ENCODE measurements at regions not wholly inside any gene's neighbourhood (a gene's known extent, or its start where the extent isn't known, plus 50 kb on each side); places are given as distances from the start of the nearest gene placed in this dataset.

GRCh38 chr3:64888840-64889392, 201.1 kb upstream of the ADAMTS9 start:
- H3K36me3 ChIP-seq (ENCODE audit: insufficient read depth) = no peaks in the 10 kb centered on the region
- peak overlapping the region; percentile 5; the same call in 1 of the 2 replicates for H2AFZ ChIP-seq
- Mint-ChIP-seq H3K36me3 (ENCODE audit: low read depth) (no peaks in the 10 kb centered on the region), H3K4me3 (no peak overlapping the region), H3K4me1 (peaks cover 9% of the 10 kb centered on the region), H3K9me3 (0 out of 3 replicates have a peak, but pooled peaks cover 2% of the 10 kb centered on the region), H3K27me3 (ENCODE audit: insufficient read depth, low read depth, poor library complexity) (no peaks in the 10 kb centered on the region), H3K27ac (no peak overlapping the region)
- H3K27me3 ChIP-seq (ENCODE audit: insufficient read depth) = no peaks in the 10 kb centered on the region
- no peaks in the 10 kb centered on the region for H3F3A ChIP-seq (replicated peaks; ENCODE audit: low read depth)
- H3K4me3 ChIP-seq = no peak overlapping the region
- no peak; the same call in 2 of the 3 replicates for ATAC-seq
- no peaks in the 10 kb centered on the region for H3K9me2 ChIP-seq (ENCODE audit: insufficient read depth)
- no peaks in the 10 kb centered on the region for H4K20me1 ChIP-seq (replicated peaks; ENCODE audit: insufficient read depth)
- H3K79me2 ChIP-seq (replicated peaks; ENCODE audit: insufficient read depth) = no peaks in the 10 kb centered on the region
- no peak overlapping the region for H3K4me2 ChIP-seq
- no peak for DNase-seq (ENCODE audit: low spot score)
- H3K27ac ChIP-seq (ENCODE audit: low read depth) = no peak overlapping the region
- no peak for TF ChIP-seq CREB1 (CRISPR knock-in tag; IDR thresholded peaks at IDR 0.05; ENCODE audit: low read depth)
- peaks cover 13% of the 10 kb centered on the region for H3K4me1 ChIP-seq (ENCODE audit: insufficient read depth)

GRCh38 chr3:64888165-64888564, 200.4 kb upstream of the ADAMTS9 start:
- H3K4me1 Mint-ChIP-seq = peaks cover 9% of the 10 kb centered on the region
- Histone ChIP-seq H3K4me3 (no peak overlapping the region), H3K9me2 (ENCODE audit: insufficient read depth) (no peaks in the 10 kb centered on the region), H2AFZ (no peak overlapping the region), H3K4me2 (no peak overlapping the region), H3K27ac (ENCODE audit: low read depth) (no peak overlapping the region), H3K27me3 (ENCODE audit: insufficient read depth) (no peaks in the 10 kb centered on the region), H3K79me2 (replicated peaks; ENCODE audit: insufficient read depth) (no peaks in the 10 kb centered on the region), H3K36me3 (ENCODE audit: insufficient read depth) (no peaks in the 10 kb centered on the region), H3K4me1 (ENCODE audit: insufficient read depth) (peaks cover 13% of the 10 kb centered on the region), H4K20me1 (replicated peaks; ENCODE audit: insufficient read depth) (no peaks in the 10 kb centered on the region), H3F3A (replicated peaks; ENCODE audit: low read depth) (no peaks in the 10 kb centered on the region)
- H3K4me3 Mint-ChIP-seq = no peak overlapping the region
- H3K27ac Mint-ChIP-seq = no peak overlapping the region
- H3K36me3 Mint-ChIP-seq (ENCODE audit: low read depth) = no peaks in the 10 kb centered on the region
- 0 out of 3 replicates have a peak, but pooled peaks cover 2% of the 10 kb centered on the region for H3K9me3 Mint-ChIP-seq
- DNase-seq (ENCODE audit: low spot score) (no peak), ATAC-seq (no peak)
- TF ChIP-seq CTCF (conservative IDR thresholded peaks at IDR 0.05; ENCODE audit: low read depth in 2 of 2) (no peak), POLR2AphosphoS5 (IDR thresholded peaks at IDR 0.05; ENCODE audit: low read depth) (no peak), EZH2phosphoT487 (IDR thresholded peaks at IDR 0.05; ENCODE audit: unreplicated experiment) (no peak), ZNF114 (CRISPR knock-in tag; IDR thresholded peaks at IDR 0.05) (no peak), ZNF331 (CRISPR knock-in tag; IDR thresholded peaks at IDR 0.05; ENCODE audit: low read depth) (no peak), REST (IDR thresholded peaks at IDR 0.05; ENCODE audit: unreplicated experiment) (no peak), STAT1 (IDR thresholded peaks at IDR 0.05; ENCODE audit: unreplicated experiment) (no peak), ETS1 (IDR thresholded peaks at IDR 0.05) (no peak), JUNB (IDR thresholded peaks at IDR 0.05; ENCODE audit: unreplicated experiment) (no peak)
- no peaks in the 10 kb centered on the region for H3K27me3 Mint-ChIP-seq (ENCODE audit: insufficient read depth, low read depth, poor library complexity)
